OCI-LY7 (cell line): ENCODE measurements at regions not wholly inside any gene's neighbourhood (a gene's known extent, or its start where the extent isn't known, plus 50 kb on each side); places are given as distances from the start of the nearest gene placed in this dataset.
"Not testable (repeated sequence)": the region's sequence is repeated elsewhere in the genome, so short reads cannot be mapped to it uniquely, and the experiment has no call there.

ENCODE experiments used
- BruUV-seq: library from RNA; stranded (reverse); fragments of 400-500 nt; replicated peaks from 2 replicates; lab custom pipeline; 2021; lab: Mats Ljungman, UMichigan
- CTCF ChIA-PET: fragments of 300-600 bp; sonication (Branson Sonifier 250); formaldehyde crosslinking; loops from one replicate; lab custom pipeline; 2022; ENCODE audit warnings: antibody characterized with exemption; ENCODE audit not compliant: unreplicated experiment; lab: Charles Lee
- POLR2A ChIA-PET: fragments of 300-600 bp; sonication (Branson Sonifier 250); formaldehyde crosslinking; loops from one replicate; lab custom pipeline; 2022; ENCODE audit warnings: antibody characterized with exemption; lab: Charles Lee
- DNase-seq: peaks from one replicate; pipeline ENCODE4 v3.0.0-alpha.2; 2015; ENCODE audit warnings: low spot score
- H2AFZ ChIP-seq: fragments of 200-600 bp; sonication (generic), shearing (Covaris generic); 2 replicates; pipeline ENCODE4 v1.6.1; 2014; ENCODE audit warnings: mild to moderate bottlenecking, antibody characterized with exemption, low read length, moderate library complexity
- H3K27ac ChIP-seq: fragments of 200-600 bp; sonication (generic); 2 replicates; pipeline ENCODE4 v1.5.1; 2014; ENCODE audit warnings: mixed run types, low read depth, mild to moderate bottlenecking, moderate library complexity, low read length, inconsistent platforms; ENCODE audit not compliant: poor library complexity, severe bottlenecking
- H3K36me3 ChIP-seq: fragments of 200-600 bp; sonication (generic); 2 replicates; pipeline ENCODE4 v1.6.1; 2014; ENCODE audit warnings: mild to moderate bottlenecking, antibody characterized with exemption, low read length, moderate library complexity, mixed read lengths; ENCODE audit not compliant: insufficient read depth
- H3K4me1 ChIP-seq: fragments of 200-600 bp; sonication (generic); 2 replicates; pipeline ENCODE4 v1.5.1; 2014; ENCODE audit warnings: mild to moderate bottlenecking, low read length; ENCODE audit not compliant: insufficient read depth, poor library complexity, severe bottlenecking
- H3K4me2 ChIP-seq: fragments of 200-600 bp; sonication (generic); 2 replicates; pipeline ENCODE4 v1.6.1; 2014; ENCODE audit warnings: mild to moderate bottlenecking, low read length
- H3K4me3 ChIP-seq: fragments of 200-600 bp; sonication (generic); 2 replicates; pipeline ENCODE4 v1.5.1; 2014; ENCODE audit warnings: mild to moderate bottlenecking, low read depth, low read length; ENCODE audit not compliant: poor library complexity, severe bottlenecking
- H3K79me2 ChIP-seq: fragments of 200-600 bp; sonication (generic); 2 replicates; pipeline ENCODE4 v1.6.1; 2016; ENCODE audit warnings: low read depth, mild to moderate bottlenecking, low read length, moderate library complexity, mixed read lengths; ENCODE audit not compliant: insufficient read depth
- H3K9me2 ChIP-seq: fragments of 200-600 bp; sonication (generic); 2 replicates; pipeline ENCODE4 v1.6.1; 2016; ENCODE audit warnings: mild to moderate bottlenecking, low read length, mixed read lengths; ENCODE audit not compliant: insufficient read depth
- H3K9me3 ChIP-seq: fragments of 200-600 bp; sonication (generic); 2 replicates; pipeline ENCODE4 v1.6.1; 2014; ENCODE audit warnings: mild to moderate bottlenecking, mixed run types, low read length, mixed read lengths
- H4K20me1 ChIP-seq: fragments of 200-600 bp; sonication (generic); 2 replicates; pipeline ENCODE4 v1.6.1; 2014; ENCODE audit warnings: mild to moderate bottlenecking, antibody characterized with exemption, low read length, moderate library complexity, mixed read lengths; ENCODE audit not compliant: insufficient read depth
- CTCF ChIP-seq: fragments of 200-600 bp; sonication (generic); conservative IDR thresholded peaks from 2 replicates; pipeline ENCODE4 v1.5.1; 2014; ENCODE audit warnings: mild to moderate bottlenecking, antibody characterized with exemption, low read length, moderate library complexity, mixed read lengths
- EZH2phosphoT487 ChIP-seq: fragments of 200-600 bp; sonication (generic); IDR thresholded peaks from 2 replicates; pipeline ENCODE4 v1.6.1; 2018; ENCODE audit warnings: low read depth, borderline replicate concordance, mild to moderate bottlenecking, mixed run types, antibody characterized with exemption, low read length, moderate library complexity, mixed read lengths
- intact Hi-C: fragments of 100-400 bp; cut with micrococcal nuclease; formaldehyde crosslinking; loops from one replicate; pipeline ENCODE4 v1.10.0; 2022; ENCODE audit not compliant: unreplicated experiment

GRCh38 chr14:48615618-48616017 lies 940.2 kb upstream of the MDGA2 start:
- no TSS peak for BruUV-seq
- Histone ChIP-seq H3K9me2 (no peaks in the 10 kb centered on the region), H3K27ac (no peak overlapping the region), H3K9me3 (no peaks in the 10 kb centered on the region), H3K36me3 (no peaks in the 10 kb centered on the region), H3K79me2 (no peaks in the 10 kb centered on the region), H3K4me3 (no peak overlapping the region), H3K4me1 (no peaks in the 10 kb centered on the region), H2AFZ (no peak overlapping the region), H4K20me1 (no peaks in the 10 kb centered on the region), H3K4me2 (no peak overlapping the region)
- POLR2A ChIA-PET, result no interaction called here
- CTCF ChIA-PET, result no interaction called here
- no peak for DNase-seq
- no peak for TF ChIP-seq EZH2phosphoT487
- TF ChIP-seq CTCF, result no peak
- intact Hi-C loops, result no loop called here

GRCh38 chr14:48614003-48614402 lies 938.6 kb upstream of the MDGA2 start:
- Histone ChIP-seq H3K9me3 (no peaks in the 10 kb centered on the region), H3K79me2 (no peaks in the 10 kb centered on the region), H3K36me3 (no peaks in the 10 kb centered on the region), H4K20me1 (no peaks in the 10 kb centered on the region), H3K9me2 (no peaks in the 10 kb centered on the region), H2AFZ (no peak overlapping the region), H3K4me2 (no peak overlapping the region), H3K4me1 (no peaks in the 10 kb centered on the region), H3K27ac (no peak overlapping the region), H3K4me3 (no peak overlapping the region)
- TF ChIP-seq EZH2phosphoT487, result no peak
- TF ChIP-seq CTCF, result no peak
- ChIA-PET POLR2A (interaction anchor here (0.6 kb wide), 1 partner anchor 69 kb away, joined by 3 read pairs; no protein-coding TSS in a partner anchor), CTCF (no interaction called here)
- no TSS peak for BruUV-seq
- DNase-seq, result no peak
- intact Hi-C loops, result no loop called here

GRCh38 chr14:48606960-48607359 lies 931.6 kb upstream of the MDGA2 start:
- H3K36me3 ChIP-seq, H3K4me3 ChIP-seq, H3K27ac ChIP-seq, H2AFZ ChIP-seq, DNase-seq, BruUV-seq, CTCF ChIA-PET, intact Hi-C loops, H3K4me2 ChIP-seq, H3K4me1 ChIP-seq, POLR2A ChIA-PET, H3K9me2 ChIP-seq, H3K9me3 ChIP-seq, H3K79me2 ChIP-seq, H4K20me1 ChIP-seq: not testable (repeated sequence)
